ENCODE measurements at regions not wholly inside any gene's neighbourhood (a gene's known extent, or its start where the extent isn't known, plus 50 kb on each side); places are given as distances from the start of the nearest gene placed in this dataset.

DNA sequence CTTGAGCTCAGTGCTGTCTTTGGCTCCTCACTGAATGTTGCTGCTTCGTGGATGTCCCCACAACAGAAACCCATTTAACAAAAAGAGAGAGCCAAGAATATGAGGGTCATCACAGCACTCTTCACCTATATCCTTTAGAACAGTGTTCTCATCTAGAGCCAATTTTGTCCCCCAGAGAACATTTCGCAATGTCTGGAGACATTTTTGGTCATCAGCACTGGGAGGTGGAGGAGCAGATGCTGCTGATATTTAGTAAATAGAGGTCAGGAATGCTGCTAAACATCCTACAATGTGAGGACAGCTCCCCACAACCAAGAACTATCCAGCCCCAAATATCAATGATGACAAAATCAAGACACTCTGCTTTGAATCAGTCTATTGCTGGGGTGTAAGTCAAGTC, 92.5 kb downstream of the BBS10 start:
- TF ChIP-seq ZNF274 (IDR thresholded peaks at IDR 0.05; ENCODE audit: low read depth, low read length), result no peak
- TF ChIP-seq YY1 (IDR thresholded peaks at IDR 0.05; ENCODE audit: insufficient read depth, insufficient read length), result no peak

All from NT2/D1 (cell line).